Right hindlimb (tissue), 1 donor: ENCODE measurements at regions not wholly inside any gene's neighbourhood (a gene's known extent, or its start where the extent isn't known, plus 50 kb on each side); places are given as distances from the start of the nearest gene placed in this dataset.

Experiments
- DNase-seq: peaks from one replicate; pipeline ENCODE4 v3.0.0-alpha.2; 2018

GRCh38 chrX:20515841-20516461 is 249.2 kb upstream of the RPS6KA3 start:
- DNase-seq, result no peak

GRCh38 chrX:20514358-20514757 is 247.6 kb upstream of the RPS6KA3 start:
- DNase-seq, result no peak

GRCh38 chrX:20513185-20513584 is 246.5 kb upstream of the RPS6KA3 start:
- no peak for DNase-seq

DNA sequence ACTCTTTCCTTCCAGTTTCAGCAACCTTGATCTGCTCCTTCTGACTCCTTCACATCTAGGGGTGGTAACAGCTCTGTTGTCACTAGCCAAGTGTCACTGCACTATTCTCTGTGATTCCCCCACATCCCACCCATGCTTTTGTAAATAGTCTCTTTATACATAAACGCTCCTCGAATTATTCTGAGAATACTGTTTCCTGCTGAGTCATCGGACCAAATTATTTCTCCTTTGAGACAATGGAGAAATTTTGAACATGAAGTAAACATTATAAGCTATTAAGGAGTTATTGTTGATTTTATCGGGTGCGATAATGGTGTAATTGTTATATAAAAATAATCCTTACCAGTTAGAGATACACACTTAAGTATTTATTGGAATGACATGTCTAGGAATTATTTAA is 245.1 kb upstream of the RPS6KA3 start:
- DNase-seq, result no peak

- DNase-seq, result no peak
Measured at GRCh38 chrX:20507901-20508620, 241.4 kb upstream of the RPS6KA3 start.

GRCh38 chrX:20506739-20507138 is 240.0 kb upstream of the RPS6KA3 start:
- no peak for DNase-seq

- DNase-seq, result no peak
Measured at GRCh38 chrX:20500949-20501348, 234.2 kb upstream of the RPS6KA3 start.

DNA sequence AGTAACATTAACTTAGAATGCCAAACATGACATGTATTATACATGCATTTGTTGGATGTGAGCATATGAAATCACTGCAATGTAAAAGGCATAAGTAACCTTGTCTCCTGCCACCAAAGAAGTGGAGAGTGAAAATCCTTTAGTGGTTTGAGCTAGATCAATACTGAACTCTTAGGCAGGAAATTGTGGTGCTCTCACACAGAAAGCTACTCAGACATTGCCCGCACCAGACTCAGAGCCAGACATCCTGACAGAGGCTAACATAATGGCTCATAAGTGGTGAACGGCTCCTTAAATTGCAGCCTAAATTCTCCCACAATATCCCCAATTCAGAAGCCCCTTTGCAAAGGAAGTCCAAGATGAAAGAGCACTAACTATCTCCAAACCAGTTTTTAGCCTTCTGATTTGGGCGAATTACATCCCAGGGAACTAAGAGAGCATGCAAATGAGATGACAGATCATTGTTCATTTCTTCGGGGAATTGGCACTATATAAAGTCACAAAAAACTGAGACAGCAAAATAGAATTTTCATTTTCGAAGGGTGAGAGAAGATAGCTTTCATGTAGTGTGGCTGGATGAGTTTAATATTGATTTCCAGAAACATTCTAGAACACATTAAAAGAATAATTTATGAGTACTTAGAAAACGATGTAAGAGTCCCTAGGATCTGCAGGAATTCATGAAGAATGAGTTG is 233.6 kb upstream of the RPS6KA3 start:
- DNase-seq, result no peak

DNA sequence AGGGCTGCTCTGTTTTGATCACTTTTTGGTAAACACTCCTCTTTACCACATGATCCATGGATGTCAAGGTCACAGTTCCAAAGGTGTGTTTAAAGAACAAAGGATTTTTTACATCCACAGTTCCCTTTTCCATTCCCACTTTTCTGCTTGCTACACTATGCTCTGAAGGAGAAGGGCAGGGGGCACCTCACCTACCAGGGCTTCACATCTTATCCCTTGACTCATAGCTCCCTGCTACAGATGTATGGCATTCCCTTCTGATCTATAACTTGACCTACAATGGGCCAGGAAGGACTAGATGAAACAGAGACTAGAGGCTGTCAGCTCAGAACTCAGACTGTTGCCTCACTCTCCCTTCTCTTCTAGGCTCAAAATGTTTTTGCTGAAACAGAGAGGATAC is 233.1 kb upstream of the RPS6KA3 start:
- no peak for DNase-seq

- no peak for DNase-seq
Measured at GRCh38 chrX:20498851-20499635, 232.3 kb upstream of the RPS6KA3 start.

GRCh38 chrX:20495575-20495974 is 228.9 kb upstream of the RPS6KA3 start:
- no peak for DNase-seq

GRCh38 chrX:20488473-20488872 is 221.8 kb upstream of the RPS6KA3 start:
- no peak for DNase-seq

- DNase-seq, result no peak
Measured at GRCh38 chrX:20487227-20487626, 220.5 kb upstream of the RPS6KA3 start.

GRCh38 chrX:20481632-20482031 is 214.9 kb upstream of the RPS6KA3 start:
- DNase-seq, result no peak

DNA sequence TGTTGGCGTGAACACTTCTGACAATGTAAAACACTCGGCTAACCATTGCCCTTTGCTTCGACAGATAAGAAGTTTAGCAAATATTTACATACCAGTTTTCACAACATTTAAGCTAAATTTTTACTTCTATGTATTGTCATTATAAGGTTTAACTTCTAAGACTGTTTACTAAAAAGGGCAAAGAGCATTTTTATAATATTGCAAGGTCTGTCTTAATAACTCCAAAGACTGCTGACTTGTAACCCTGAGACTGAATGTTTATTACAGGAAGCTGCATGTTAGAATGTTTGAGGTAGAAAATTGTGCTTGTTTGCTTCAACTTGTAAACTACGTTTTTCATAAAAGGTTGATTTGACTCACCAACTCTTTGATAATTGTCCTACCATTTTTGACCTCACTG is 213.2 kb upstream of the RPS6KA3 start:
- DNase-seq, result no peak

- no peak for DNase-seq
Measured at GRCh38 chrX:20479048-20479447, 212.3 kb upstream of the RPS6KA3 start.

GRCh38 chrX:20477836-20478524 is 211.3 kb upstream of the RPS6KA3 start:
- DNase-seq, result no peak

DNA sequence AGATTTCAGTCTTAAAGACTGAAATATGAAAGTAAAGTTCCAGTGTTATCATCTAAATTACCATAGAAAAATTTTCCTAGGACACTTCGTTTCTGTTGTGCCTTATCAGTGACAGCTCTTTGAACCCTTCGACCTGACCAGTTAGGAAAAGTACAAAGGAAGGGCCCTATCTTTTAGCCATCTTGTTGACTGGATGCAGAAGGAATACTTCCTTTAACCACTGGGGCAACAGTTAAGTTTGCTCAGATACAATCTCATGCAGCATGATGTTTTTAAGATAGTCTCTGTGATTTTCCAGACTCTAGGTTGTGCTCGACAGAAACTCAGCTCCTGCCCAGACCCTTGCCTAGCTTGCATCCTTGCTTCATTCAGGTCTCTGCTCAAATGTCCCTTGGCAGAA is 210.5 kb upstream of the RPS6KA3 start:
- no peak for DNase-seq

GRCh38 chrX:20472620-20473258 is 206.0 kb upstream of the RPS6KA3 start:
- DNase-seq, result no peak

DNA sequence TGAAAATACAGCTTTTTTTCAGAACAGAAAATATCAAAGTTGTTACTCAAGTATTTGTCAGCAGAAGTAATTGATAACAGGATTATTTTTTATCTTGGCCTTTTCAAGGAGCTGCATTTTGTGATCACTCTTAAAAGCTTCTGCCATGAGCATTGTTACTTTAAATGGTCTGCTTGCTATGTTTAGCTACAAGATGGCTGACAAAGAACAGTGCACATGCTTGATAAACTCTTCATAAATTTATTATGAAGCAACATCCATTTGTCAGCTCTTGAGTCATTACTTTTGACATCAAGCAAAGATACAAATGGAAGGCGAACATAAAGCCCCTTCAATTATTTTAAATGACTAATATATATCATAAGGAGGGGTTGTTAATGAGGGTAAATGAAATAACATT is 205.4 kb upstream of the RPS6KA3 start:
- DNase-seq, result no peak

DNA sequence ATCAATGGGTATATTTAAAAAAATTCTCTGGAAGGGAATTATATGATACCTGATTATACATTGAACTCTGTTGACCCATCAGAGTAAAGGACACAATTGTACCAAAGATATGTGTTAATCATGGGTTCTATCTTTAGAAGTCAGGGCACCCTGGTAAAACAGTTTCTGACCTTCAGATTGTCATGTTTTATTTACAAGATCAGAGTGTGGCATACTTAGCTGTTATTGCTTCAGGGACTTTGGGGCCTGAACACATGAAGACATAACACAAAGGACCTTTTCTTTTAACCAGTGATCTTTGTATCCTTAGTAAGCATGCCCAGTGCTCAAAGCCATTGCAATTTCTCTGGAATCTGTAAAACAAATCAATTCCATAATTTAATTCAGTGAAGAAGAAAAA is 204.8 kb upstream of the RPS6KA3 start:
- DNase-seq, result no peak
